Endothelial cell of umbilical vein (primary cell): ENCODE measurements at regions not wholly inside any gene's neighbourhood (a gene's known extent, or its start where the extent isn't known, plus 50 kb on each side); places are given as distances from the start of the nearest gene placed in this dataset.

Experiments
- BruUV-seq: library from RNA; stranded (reverse); fragments of 400-500 nt; replicated peaks from 2 replicates; lab custom pipeline; 2021; lab: Mats Ljungman, UMichigan
- CTCF ChIA-PET: fragments of 300-600, 350-600 bp; sonication (Branson Sonifier 250); formaldehyde crosslinking; loops from one replicate; lab custom pipeline; 2021; ENCODE audit warnings: antibody characterized with exemption, inconsistent platforms; lab: Charles Lee
- POLR2A ChIA-PET: fragments of 300-600, 350-600 bp; sonication (Branson Sonifier 250); formaldehyde crosslinking; loops from one replicate; lab custom pipeline; 2021; ENCODE audit warnings: antibody characterized with exemption, inconsistent platforms; lab: Charles Lee
- DNase-seq: peaks from one replicate; pipeline ENCODE4 v3.0.0-alpha.2; 2011; ENCODE audit warnings: low read depth, low spot score
- FAIRE-seq: peaks from 2 replicates; lab custom pipeline; 2011; peaks lifted over from hg19 to GRCh38; lab: Jason Lieb, UNC
- H2AFZ ChIP-seq: 2 replicates; pipeline ENCODE4 v1.6.0; 2012; ENCODE audit warnings: low read depth, low read length, control low read depth, inconsistent platforms
- H3K27ac ChIP-seq: 2 replicates; pipeline ENCODE4 v1.5.1; 2011; ENCODE audit warnings: low read depth, mild to moderate bottlenecking, control low read depth, low read length, moderate library complexity; ENCODE audit not compliant: insufficient read depth
- H3K27me3 ChIP-seq, 2 experiments: 2 replicates each; pipeline versions ENCODE4 v1.6.0 to v1.6.1; 2011; ENCODE audit warnings: low read length in 2 of 2, mixed read lengths in 1 of 2; ENCODE audit not compliant: control insufficient read depth in 2 of 2, insufficient read depth in 2 of 2
- H3K36me3 ChIP-seq, 2 experiments: 2 replicates in 1 of 2; 3 replicates in 1 of 2; pipeline ENCODE4 v1.5.1; 2011; ENCODE audit warnings: low read length in 2 of 2, mild to moderate bottlenecking in 1 of 2, moderate library complexity in 1 of 2; ENCODE audit not compliant: control insufficient read depth in 2 of 2, insufficient read depth in 2 of 2; ENCODE audit errors: extremely low read depth in 1 of 2
- H3K4me1 ChIP-seq: 3 replicates; pipeline ENCODE4 v1.5.1; 2011; ENCODE audit warnings: mild to moderate bottlenecking, low read length; ENCODE audit not compliant: control insufficient read depth, insufficient read depth; ENCODE audit errors: extremely low read depth
- H3K4me2 ChIP-seq: 2 replicates; pipeline ENCODE4 v1.6.1; 2011; ENCODE audit warnings: low read length, control low read depth, mixed read lengths; ENCODE audit not compliant: insufficient read depth
- H3K4me3 ChIP-seq, 3 experiments: fragments of 200-600 bp in 1 of 3; sonication (generic), shearing (Covaris generic) in 1 of 3; replicated peaks in 1 of 3; 2 replicates each; pipeline ENCODE4 v1.5.1; 2011 to 2016; ENCODE audit warnings: control low read depth in 3 of 3, low read length in 3 of 3, mild to moderate bottlenecking in 2 of 3, inconsistent platforms in 1 of 3, low read depth in 1 of 3, moderate library complexity in 1 of 3; ENCODE audit not compliant: insufficient read depth in 1 of 3
- H3K79me2 ChIP-seq: 2 replicates; pipeline ENCODE4 v1.6.0; 2012; ENCODE audit warnings: low read length, inconsistent platforms; ENCODE audit not compliant: control insufficient read depth, insufficient read depth
- H3K9ac ChIP-seq: replicated peaks from 2 replicates; pipeline ENCODE3; 2011; ENCODE audit warnings: low read length, control low read depth; ENCODE audit not compliant: insufficient read depth; ENCODE audit errors: extremely low read depth
- H3K9me1 ChIP-seq: replicated peaks from 3 replicates; pipeline ENCODE4 v1.6.0; 2011; ENCODE audit warnings: mild to moderate bottlenecking, low read length; ENCODE audit not compliant: control insufficient read depth, insufficient read depth; ENCODE audit errors: extremely low read depth
- H3K9me3 ChIP-seq: replicated peaks from 2 replicates; pipeline ENCODE4 v1.5.1; 2012; ENCODE audit warnings: low read length, inconsistent platforms; ENCODE audit not compliant: control insufficient read depth, insufficient read depth
- H4K20me1 ChIP-seq: replicated peaks from 2 replicates; pipeline ENCODE3; 2011; ENCODE audit warnings: mild to moderate bottlenecking, low read length; ENCODE audit not compliant: control insufficient read depth, insufficient read depth; ENCODE audit errors: extremely low read depth
- CTCF ChIP-seq, 2 donors: IDR thresholded peaks; 1 replicate in 1 of 2; 2 replicates in 1 of 2; pipeline ENCODE4 v1.5.1; 2011; ENCODE audit warnings: low read length in 2 of 2, mild to moderate bottlenecking in 2 of 2, moderate library complexity in 2 of 2, control low read depth in 1 of 2, inconsistent platforms in 1 of 2, low read depth in 1 of 2; ENCODE audit not compliant: insufficient read depth in 1 of 2; ENCODE audit errors: extremely low read depth in 1 of 2
- EZH2 ChIP-seq: IDR thresholded peaks from 2 replicates; pipeline ENCODE4 v1.6.1; 2012; ENCODE audit warnings: borderline replicate concordance, low read depth, mild to moderate bottlenecking, moderate library complexity, low read length, inconsistent platforms; ENCODE audit not compliant: severe bottlenecking
- FOS ChIP-seq: IDR thresholded peaks from 2 replicates; pipeline ENCODE4 v1.6.1; 2011; ENCODE audit warnings: mild to moderate bottlenecking, low read length, moderate library complexity, borderline replicate concordance; ENCODE audit not compliant: insufficient read depth
- GATA2 ChIP-seq: IDR thresholded peaks from 2 replicates; pipeline ENCODE4 v1.7.0; 2011; ENCODE audit warnings: low read depth, mild to moderate bottlenecking, moderate library complexity, mixed read lengths, low read length; ENCODE audit not compliant: insufficient read length, insufficient read depth
- JUN ChIP-seq: IDR thresholded peaks from 2 replicates; pipeline ENCODE4 v1.6.1; 2011; ENCODE audit warnings: borderline replicate concordance, low read depth; ENCODE audit not compliant: insufficient read length, insufficient read depth
- MAX ChIP-seq: IDR thresholded peaks from 2 replicates; pipeline ENCODE4 v1.6.1; 2011; ENCODE audit not compliant: insufficient read depth, insufficient read length
- MYC ChIP-seq: IDR thresholded peaks from one replicate; pipeline ENCODE4 v1.6.1; 2011; ENCODE audit warnings: mild to moderate bottlenecking, low read depth, low read length
- POLR2A ChIP-seq: IDR thresholded peaks from 2 replicates; pipeline ENCODE4 v1.6.1; 2012; ENCODE audit warnings: low read depth, mild to moderate bottlenecking, control low read depth, low read length
- POLR2AphosphoS5 ChIP-seq: IDR thresholded peaks from 2 replicates; pipeline ENCODE4 v1.6.1; 2012; ENCODE audit warnings: low read depth, mild to moderate bottlenecking, control low read depth, low read length, moderate library complexity; ENCODE audit not compliant: insufficient read depth
- dilution Hi-C: fragments of 300-500 bp; cut with MboI; formaldehyde crosslinking; loops from one replicate; pipeline ENCODE4 v1.15.0; 2019; ENCODE audit warnings: low sequenced_read_pairs; ENCODE audit not compliant: extremely low pct_ligation_motif_present
- intact Hi-C: fragments of 100-400 bp; cut with micrococcal nuclease; formaldehyde crosslinking; loops from one replicate; pipeline ENCODE4 v1.10.0; 2022

GRCh38 chr1:119279456-119280381, 88.9 kb upstream of the HAO2 start:
- Histone ChIP-seq H3K27me3 (peaks cover 3 to 8% of the 10 kb centered on the region in 2 experiments), H3K9me3 (no peaks in the 10 kb centered on the region), H3K4me1 (peaks cover 16% of the 10 kb centered on the region), H3K4me2 (peak overlapping the region; percentile 55), H3K27ac (peak overlapping the region; percentile 62), H4K20me1 (no peaks in the 10 kb centered on the region), H2AFZ (peak overlapping the region; percentile 88), H3K36me3 (no peaks in the 10 kb centered on the region), H3K9me1 (no peaks in the 10 kb centered on the region), H3K9ac (peak overlapping the region; percentile 41), H3K4me3 (no peak overlapping the region), H3K79me2 (no peaks in the 10 kb centered on the region)
- no TSS peak for BruUV-seq
- ChIA-PET CTCF (interaction anchor here (0.5 to 1.4 kb wide), 6 partner anchors 9 to 87 kb away, joined by 3 to 8 read pairs (median 3); no protein-coding TSS in a partner anchor), POLR2A (no interaction called here)
- TF ChIP-seq EZH2 (no peak), POLR2A (no peak), JUN (peak; percentile 95), POLR2AphosphoS5 (peak; percentile 38), GATA2 (no peak), CTCF (IDR thresholded peaks at IDR 0.05; ENCODE audit: extremely low read depth in 1 of 2, insufficient read depth in 1 of 2, low read depth in 1 of 2, low read length in 2 of 2) (no peak), MAX (no peak), FOS (peak; percentile 97), MYC (no peak)
- dilution Hi-C loops (no loop called here), intact Hi-C loops (loop anchor here (1.0 to 10.0 kb wide), 5 partner anchors 49 to 395 kb away; no protein-coding TSS in a partner anchor)
- peak; percentile 79 for DNase-seq
- peak; percentile 90 for FAIRE-seq
